GM12878 (cell line): ENCODE measurements at regions not wholly inside any gene's neighbourhood (a gene's known extent, or its start where the extent isn't known, plus 50 kb on each side); places are given as distances from the start of the nearest gene placed in this dataset.

Source experiments
- ATAC-seq: fragments of 200-7000 bp; cut with Tn5 transposase; 3 replicates; pipeline ENCODE4 v1.9.1; 2020; ENCODE audit warnings: mild to moderate bottlenecking, moderate library complexity
- BruUV-seq: library from RNA; stranded (reverse); fragments of 400-500 nt; replicated peaks from 2 replicates; lab custom pipeline; 2021; lab: Mats Ljungman, UMichigan
- CTCF ChIA-PET: fragments of 300-600 bp; sonication (Branson Sonifier 250); formaldehyde crosslinking; extraction: SDS; loops from one replicate; lab custom pipeline; 2021; ENCODE audit warnings: inconsistent platforms; lab: Yijun Ruan, JAX
- POLR2A ChIA-PET: fragments of 350-600 bp; formaldehyde crosslinking; extraction: SDS; loops from one replicate; lab custom pipeline; 2021; ENCODE audit warnings: inconsistent platforms; lab: Charles Lee
- RAD21 ChIA-PET: fragments of 300-600 bp; sonication (Branson Sonifier 250); formaldehyde crosslinking; loops from one replicate; lab custom pipeline; 2023; ENCODE audit warnings: antibody characterized with exemption; ENCODE audit not compliant: unreplicated experiment; lab: Charles Lee
- SMC1A ChIA-PET: fragments of 300-600 bp; sonication (Branson Sonifier 250); formaldehyde crosslinking; loops from one replicate; lab custom pipeline; 2023; ENCODE audit not compliant: unreplicated experiment, uncharacterized antibody; lab: Charles Lee
- DNase-seq: peaks from one replicate; pipeline ENCODE4 v3.0.0-alpha.2; 2011; ENCODE audit warnings: low read depth, low spot score
- FAIRE-seq: peaks from 3 replicates; lab custom pipeline; 2011; peaks lifted over from hg19 to GRCh38; lab: Jason Lieb, UNC
- H2AFZ ChIP-seq: 2 replicates; pipeline ENCODE4 v1.6.0; 2011; ENCODE audit warnings: low read depth, low read length, control low read depth; ENCODE audit not compliant: control insufficient read depth
- H3K27ac ChIP-seq: 2 replicates; pipeline ENCODE4 v1.5.1; 2011; ENCODE audit warnings: control low read depth; ENCODE audit not compliant: control insufficient read depth, insufficient read depth
- H3K27me3 ChIP-seq, 2 experiments: replicated peaks in 1 of 2; 2 replicates each; pipeline versions ENCODE4 v1.6.0 to v1.6.1; 2011; ENCODE audit warnings: low read length in 1 of 2; ENCODE audit not compliant: control insufficient read depth in 2 of 2, insufficient read depth in 2 of 2
- H3K36me3 ChIP-seq, 2 experiments: 2 replicates each; pipeline ENCODE4 v1.5.1; 2011; ENCODE audit warnings: low read length in 1 of 2; ENCODE audit not compliant: control insufficient read depth in 2 of 2, insufficient read depth in 2 of 2
- H3K4me1 ChIP-seq: 2 replicates; pipeline ENCODE4 v1.6.1; 2011; ENCODE audit warnings: mild to moderate bottlenecking, low read length, moderate library complexity, mixed read lengths; ENCODE audit not compliant: control insufficient read depth, insufficient read depth
- H3K4me2 ChIP-seq: 2 replicates; pipeline ENCODE4 v1.6.0; 2011; ENCODE audit warnings: control low read depth; ENCODE audit not compliant: control insufficient read depth, insufficient read depth
- H3K4me3 ChIP-seq: fragments of 200-600 bp; sonication (generic); 2 replicates; pipeline ENCODE4 v1.5.1; 2016
- H3K79me2 ChIP-seq: 2 replicates; pipeline ENCODE4 v1.6.0; 2011; ENCODE audit warnings: low read length; ENCODE audit not compliant: control insufficient read depth, insufficient read depth
- H3K9ac ChIP-seq: 2 replicates; pipeline ENCODE4 v1.8.0; 2011; ENCODE audit warnings: low read length, control low read depth, mixed read lengths; ENCODE audit not compliant: control insufficient read depth, insufficient read depth
- H3K9me3 ChIP-seq: replicated peaks from 3 replicates; pipeline ENCODE4 v1.5.1; 2011; ENCODE audit warnings: mild to moderate bottlenecking, low read length; ENCODE audit not compliant: control insufficient read depth, insufficient read depth
- H4K20me1 ChIP-seq: 2 replicates; pipeline ENCODE4 v1.6.0; 2011; ENCODE audit not compliant: control insufficient read depth, insufficient read depth
- BHLHE40 ChIP-seq, 2 experiments: fragments of 450-650 bp in 1 of 2; IDR thresholded peaks; 2 replicates each; pipeline ENCODE4 v1.6.1; 2011 to 2017; ENCODE audit warnings: low read depth in 2 of 2, borderline replicate concordance in 1 of 2, improper control_type of control experiment in 1 of 2, low read length in 1 of 2, mild to moderate bottlenecking in 1 of 2
- CREM ChIP-seq: IDR thresholded peaks from 2 replicates; pipeline ENCODE4 v1.6.1; 2014; ENCODE audit warnings: antibody characterized with exemption, low read depth
- CTCF ChIP-seq, 3 experiments: IDR thresholded peaks in 2 of 3; conservative IDR thresholded peaks in 1 of 3; 2 replicates each; pipeline ENCODE4 v1.5.1; 2011; ENCODE audit warnings: low read depth in 3 of 3, low read length in 3 of 3, mild to moderate bottlenecking in 3 of 3, control low read depth in 2 of 3, moderate library complexity in 2 of 3, inconsistent platforms in 1 of 3, mixed read lengths in 1 of 3; ENCODE audit not compliant: control insufficient read depth in 2 of 3, insufficient read depth in 1 of 3; ENCODE audit errors: extremely low read depth in 1 of 3
- HDAC2 ChIP-seq: fragments of 200-600 bp; sonication (generic); IDR thresholded peaks from 2 replicates; pipeline ENCODE4 v1.6.1; 2017
- IRF5 ChIP-seq: fragments of 450-650 bp; IDR thresholded peaks from 2 replicates; pipeline ENCODE4 v1.6.1; 2017; ENCODE audit warnings: borderline replicate concordance
- PAX5 ChIP-seq: IDR thresholded peaks from 2 replicates; pipeline ENCODE4 v1.6.1; 2011; ENCODE audit warnings: low read depth, low read length, borderline replicate concordance
- PKNOX1 ChIP-seq: fragments of 450-650 bp; IDR thresholded peaks from 2 replicates; pipeline ENCODE4 v1.6.1; 2016; ENCODE audit warnings: mild to moderate bottlenecking
- POLR2AphosphoS5 ChIP-seq: IDR thresholded peaks from 2 replicates; pipeline ENCODE4 v1.6.1; 2011; ENCODE audit warnings: mild to moderate bottlenecking, low read length, inconsistent platforms
- PRDM15 ChIP-seq: fragments of 450-650 bp; formaldehyde crosslinking; IDR thresholded peaks from 2 replicates; pipeline ENCODE4 v1.4.0; 2020; ENCODE audit warnings: mild to moderate bottlenecking, moderate library complexity
- SMAD5 ChIP-seq: IDR thresholded peaks from 2 replicates; pipeline ENCODE4 v1.6.1; 2016; ENCODE audit warnings: antibody characterized with exemption, low read depth
- SREBF2 ChIP-seq: IDR thresholded peaks from 2 replicates; pipeline ENCODE4 v1.6.1; 2012; ENCODE audit warnings: mild to moderate bottlenecking, low read length
- TCF12 ChIP-seq: IDR thresholded peaks from 2 replicates; pipeline ENCODE4 v1.6.1; 2011; ENCODE audit warnings: low read depth, mild to moderate bottlenecking, low read length
- USF2 ChIP-seq: IDR thresholded peaks from 2 replicates; pipeline ENCODE4 v1.6.1; 2011; ENCODE audit warnings: low read depth, low read length, improper control_type of control experiment, borderline replicate concordance
- ZBED1 ChIP-seq: IDR thresholded peaks from 2 replicates; pipeline ENCODE4 v1.6.1; 2016; ENCODE audit warnings: borderline replicate concordance
- WGBS: methylation state at CpG from one replicate; pipeline ENCODE4 v1.1.6; 2016; ENCODE audit warnings: low lambda C conversion rate; ENCODE audit not compliant: insufficient replicate concordance, insufficient coverage; ENCODE audit errors: missing lambda C conversion rate; 5-methylcytosine and 5-hydroxymethylcytosine counted together
- in situ Hi-C: fragments of 300-500 bp; cut with MboI; formaldehyde crosslinking; loops from 9 replicates; pipeline ENCODE4 v1.14.3; 2018; ENCODE audit warnings: mixed read lengths
- intact Hi-C: fragments of 100-400 bp; cut with micrococcal nuclease; formaldehyde crosslinking; loops from one replicate; pipeline ENCODE4 v1.14.2; 2022; ENCODE audit not compliant: unreplicated experiment

- no peak for TF ChIP-seq CREM
- no peak for TF ChIP-seq SMAD5
- TF ChIP-seq USF2 = no peak
- no peak for TF ChIP-seq PAX5
Observed at GRCh38 chr18:2173486-2173885, 397.8 kb downstream of the METTL4 start (continued).

GRCh38 chr18:2178036-2178435 is 393.3 kb downstream of the METTL4 start:
- no peaks in the 10 kb centered on the region for H3K27me3 ChIP-seq
- CTCF ChIA-PET = no interaction called here
- FAIRE-seq = no peak
- no TSS peak for BruUV-seq
- no peaks in the 10 kb centered on the region for H3K4me1 ChIP-seq
- H3K36me3 ChIP-seq = no peaks in the 10 kb centered on the region
- no peak overlapping the region for H3K9ac ChIP-seq
- no peak for TF ChIP-seq TCF12
- no peak for TF ChIP-seq PKNOX1
- no peak for TF ChIP-seq CTCF (IDR thresholded peaks at IDR 0.05 in 2 of 3, conservative IDR thresholded peaks at IDR 0.05 in 1 of 3; ENCODE audit: control insufficient read depth in 2 of 3, extremely low read depth in 1 of 3, insufficient read depth in 1 of 3, low read depth in 3 of 3, low read length in 3 of 3)
- no peak for TF ChIP-seq IRF5
- TF ChIP-seq SREBF2 = no peak
- TF ChIP-seq PAX5 = no peak
- TF ChIP-seq HDAC2 = no peak
- TF ChIP-seq BHLHE40 (IDR thresholded peaks at IDR 0.05; ENCODE audit: borderline replicate concordance in 1 of 2, low read depth in 2 of 2, low read length in 1 of 2) = no peak
- TF ChIP-seq ZBED1 = no peak
- no peak for TF ChIP-seq POLR2AphosphoS5
- no peak for TF ChIP-seq PRDM15
- TF ChIP-seq, all 136 proteins: peak for 0
- H3K4me2 ChIP-seq = no peak overlapping the region
- no peaks in the 10 kb centered on the region for H4K20me1 ChIP-seq
- no peak for ATAC-seq
- H2AFZ ChIP-seq = no peak overlapping the region
- ChIA-PET RAD21 (no interaction called here), SMC1A (no interaction called here), POLR2A (no interaction called here)
- DNase-seq = no peak
- 18% methylated on average over 5 of the region's 5 CpGs for WGBS
- H3K9me3 ChIP-seq = no peaks in the 10 kb centered on the region
- in situ Hi-C loops (no loop called here), intact Hi-C loops (no loop called here)
- H3K79me2 ChIP-seq = no peaks in the 10 kb centered on the region
- no peak overlapping the region for H3K27ac ChIP-seq
- H3K4me3 ChIP-seq = no peak overlapping the region
